Mesodermal cell (in vitro differentiated cells): ENCODE measurements at regions not wholly inside any gene's neighbourhood (a gene's known extent, or its start where the extent isn't known, plus 50 kb on each side); places are given as distances from the start of the nearest gene placed in this dataset.
"Not testable (repeated sequence)": the region's sequence is repeated elsewhere in the genome, so short reads cannot be mapped to it uniquely, and the experiment has no call there.

Experiments used
- H3K27ac ChIP-seq: 2 replicates; pipeline ENCODE4 v1.7.0; 2013; ENCODE audit warnings: mild to moderate bottlenecking, low read depth, low read length, moderate library complexity; ENCODE audit not compliant: severe bottlenecking
- H3K36me3 ChIP-seq: 2 replicates; pipeline ENCODE4 v1.7.1; 2013; ENCODE audit warnings: mild to moderate bottlenecking, low read length, moderate library complexity; ENCODE audit not compliant: control insufficient read depth, insufficient read depth
- H3K4me1 ChIP-seq: one replicate; pipeline ENCODE4 v1.7.1; 2013; ENCODE audit warnings: mild to moderate bottlenecking, low read length; ENCODE audit not compliant: insufficient read depth, control insufficient read depth, poor library complexity, severe bottlenecking
- H3K4me3 ChIP-seq: 2 replicates; pipeline ENCODE4 v1.7.0; 2013; ENCODE audit warnings: low read length, control low read depth, mild to moderate bottlenecking; ENCODE audit not compliant: insufficient read depth, poor library complexity, severe bottlenecking; ENCODE audit errors: extremely low read depth
- H3K9me3 ChIP-seq: 2 replicates; pipeline ENCODE4 v1.7.1; 2013; ENCODE audit warnings: mild to moderate bottlenecking, low read length, moderate library complexity; ENCODE audit not compliant: control insufficient read depth
- WGBS, 2 experiments: methylation state at CpG; one replicate each; pipeline ENCODE4 v1.1.5; 2013; ENCODE audit warnings: missing lambda C conversion rate in 2 of 2; ENCODE audit not compliant: insufficient coverage in 2 of 2; 5-methylcytosine and 5-hydroxymethylcytosine counted together

GRCh38 chr3:159245871-159246270 is 444.0 kb downstream of the MFSD1 start:
- H3K4me1 ChIP-seq = no peaks in the 10 kb centered on the region
- no peak overlapping the region for H3K4me3 ChIP-seq
- H3K36me3 ChIP-seq = no peaks in the 10 kb centered on the region
- no peaks in the 10 kb centered on the region for H3K9me3 ChIP-seq
- no peak overlapping the region for H3K27ac ChIP-seq

- 84 to 93% methylated on average over 5 of the region's 5 CpGs for WGBS, 2 experiments
- no peaks in the 10 kb centered on the region for H3K9me3 ChIP-seq
Measured at GRCh38 chr3:159246385-159246784, 444.5 kb downstream of the MFSD1 start.

DNA sequence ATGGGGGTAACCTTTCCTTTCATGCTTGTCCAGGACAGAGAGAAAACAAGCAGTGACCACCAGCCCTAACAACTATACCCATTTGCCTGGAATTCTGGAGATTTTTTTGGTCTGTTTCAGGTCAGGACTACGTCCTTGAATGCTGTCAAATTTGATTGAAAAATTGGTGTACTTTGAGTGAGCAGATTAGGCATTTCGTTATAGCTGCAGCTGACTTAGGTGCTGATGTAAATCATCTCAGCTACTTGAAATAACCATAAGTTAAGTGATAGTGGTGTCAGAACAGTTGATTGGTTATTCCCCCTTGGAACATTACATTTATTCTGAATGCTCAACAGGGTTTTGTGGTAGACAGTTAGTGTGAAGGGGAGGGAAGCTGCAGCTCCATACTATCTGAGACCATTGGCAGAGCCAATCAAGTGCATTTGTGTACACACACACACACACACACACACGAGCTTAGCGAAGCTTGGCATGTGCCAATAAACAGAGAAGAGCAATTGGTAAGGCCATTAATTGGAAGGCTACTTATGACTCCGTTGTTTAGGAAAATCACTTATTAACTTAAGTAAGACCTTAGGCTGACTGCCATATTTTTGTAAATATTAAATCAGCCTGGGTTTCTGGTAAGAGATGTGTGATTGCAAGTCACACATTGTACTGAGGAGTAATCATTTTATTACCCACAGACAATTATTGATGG is 447.8 kb downstream of the MFSD1 start:
- Histone ChIP-seq H3K27ac (no peak overlapping the region), H3K4me3 (no peak overlapping the region), H3K4me1 (no peaks in the 10 kb centered on the region), H3K36me3 (no peaks in the 10 kb centered on the region), H3K9me3 (no peaks in the 10 kb centered on the region)
- WGBS, 2 experiments = 83 to 86% methylated on average over 2 to 4 of the region's 5 CpGs

More at GRCh38 chr3:159246385-159246784, 444.5 kb downstream of the MFSD1 start:
- H3K4me1 ChIP-seq = no peaks in the 10 kb centered on the region
- no peak overlapping the region for H3K4me3 ChIP-seq
- no peak overlapping the region for H3K27ac ChIP-seq
- H3K36me3 ChIP-seq = no peaks in the 10 kb centered on the region

GRCh38 chr3:159250961-159251360 is 449.1 kb downstream of the MFSD1 start:
- Histone ChIP-seq H3K36me3 (no peaks in the 10 kb centered on the region), H3K27ac (no peak overlapping the region), H3K9me3 (no peaks in the 10 kb centered on the region), H3K4me1 (no peaks in the 10 kb centered on the region), H3K4me3 (no peak overlapping the region)
- 75% methylated on average over 1 of the region's 1 CpG; no CpG with 5 or more reads in 1 of the 2 experiments for WGBS, 2 experiments

- Histone ChIP-seq H3K4me1 (no peaks in the 10 kb centered on the region), H3K9me3 (no peaks in the 10 kb centered on the region), H3K27ac (no peak overlapping the region), H3K4me3 (no peak overlapping the region), H3K36me3 (no peaks in the 10 kb centered on the region)
- no CpG with 5 or more reads among the region's 1 CpG for WGBS, 2 experiments
Measured at GRCh38 chr3:159252274-159252673, 450.4 kb downstream of the MFSD1 start.

- Histone ChIP-seq H3K4me1 (no peaks in the 10 kb centered on the region), H3K27ac (no peak overlapping the region), H3K36me3 (no peaks in the 10 kb centered on the region), H3K4me3 (no peak overlapping the region), H3K9me3 (no peaks in the 10 kb centered on the region)
- WGBS, 2 experiments = no CpG with 5 or more reads among the region's 2 CpGs
Measured at GRCh38 chr3:159252772-159253384, 451.0 kb downstream of the MFSD1 start.

- Histone ChIP-seq H3K36me3 (no peaks in the 10 kb centered on the region), H3K4me1 (no peaks in the 10 kb centered on the region)
- no CpG with 5 or more reads among the region's 1 CpG for WGBS, 2 experiments
Measured at GRCh38 chr3:159253860-159254259, 452.0 kb downstream of the MFSD1 start.

GRCh38 chr3:159257954-159258353 is 456.1 kb downstream of the MFSD1 start:
- Histone ChIP-seq H3K4me1 (no peaks in the 10 kb centered on the region), H3K4me3 (no peak overlapping the region), H3K36me3 (no peaks in the 10 kb centered on the region), H3K9me3 (no peaks in the 10 kb centered on the region), H3K27ac (no peak overlapping the region)
- WGBS, 2 experiments = 80 to 96% methylated on average over 3 of the region's 4 CpGs

More at GRCh38 chr3:159253860-159254259, 452.0 kb downstream of the MFSD1 start:
- no peaks in the 10 kb centered on the region for H3K9me3 ChIP-seq
- no peak overlapping the region for H3K27ac ChIP-seq
- H3K4me3 ChIP-seq = no peak overlapping the region

DNA sequence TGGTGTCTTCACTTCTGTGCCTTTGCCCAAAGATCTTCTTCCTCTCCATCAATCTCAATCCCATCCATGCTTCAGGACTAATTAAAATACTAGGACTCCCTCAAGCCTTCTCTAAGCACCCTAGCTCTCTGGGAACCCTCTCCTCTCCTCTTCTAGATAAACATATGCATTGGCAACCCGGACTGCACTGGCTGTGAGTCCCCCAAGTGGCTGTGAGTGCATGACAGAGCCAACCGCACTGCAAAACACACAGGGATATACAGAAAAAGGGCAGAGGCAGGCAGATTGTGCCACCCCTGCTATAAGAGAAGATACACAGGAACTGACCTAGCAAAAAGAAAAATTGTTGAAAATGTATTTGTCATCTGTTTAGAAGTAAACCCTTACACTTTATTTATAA is 457.1 kb downstream of the MFSD1 start:
- WGBS, 2 experiments = 29 to 75% methylated on average over 1 to 2 of the region's 2 CpGs
- Histone ChIP-seq H3K4me1 (no peaks in the 10 kb centered on the region), H3K36me3 (no peaks in the 10 kb centered on the region), H3K4me3 (no peak overlapping the region), H3K9me3 (no peaks in the 10 kb centered on the region), H3K27ac (no peak overlapping the region)

DNA sequence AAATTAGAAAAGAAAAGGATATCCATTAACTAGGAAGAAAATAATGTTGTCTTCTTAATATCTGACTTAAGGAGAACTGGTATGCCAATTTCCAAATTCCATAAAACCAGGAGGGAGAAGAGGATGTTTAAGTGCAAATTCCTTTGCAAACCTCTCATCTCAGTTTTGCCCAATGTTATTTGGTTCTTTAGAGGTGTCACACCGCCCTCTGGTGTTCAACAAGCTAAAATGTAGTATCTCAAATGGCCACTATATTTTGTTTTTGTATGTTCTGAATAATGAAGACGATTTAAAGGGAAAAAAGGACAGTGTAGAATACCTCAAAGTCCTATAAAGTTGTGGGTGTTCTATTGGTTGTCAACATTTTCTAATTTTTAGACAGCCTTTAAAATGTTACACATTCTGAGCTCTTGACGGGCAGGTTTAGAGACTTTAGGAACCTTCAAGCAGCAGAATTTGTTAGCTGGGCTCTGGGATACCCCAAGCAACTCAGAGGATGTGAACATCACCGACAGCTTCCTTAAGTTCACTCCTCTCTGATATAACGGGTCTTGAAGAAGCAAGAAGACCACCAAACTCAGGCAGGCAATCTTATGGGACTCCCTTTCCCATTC is 458.3 kb downstream of the MFSD1 start:
- Histone ChIP-seq H3K9me3 (no peaks in the 10 kb centered on the region), H3K4me1 (no peaks in the 10 kb centered on the region), H3K4me3 (no peak overlapping the region), H3K36me3 (no peaks in the 10 kb centered on the region), H3K27ac (no peak overlapping the region)
- WGBS, 2 experiments = 40 to 41% methylated on average over 2 to 3 of the region's 5 CpGs

- WGBS, 2 experiments = 67 to 88% methylated on average over 1 to 2 of the region's 4 CpGs
- not testable (repeated sequence) for H3K9me3 ChIP-seq, H3K27ac ChIP-seq, H3K4me1 ChIP-seq, H3K36me3 ChIP-seq, H3K4me3 ChIP-seq
Measured at GRCh38 chr3:159261333-159261732, 459.5 kb downstream of the MFSD1 start.
